ENCODE measurements at regions not wholly inside any gene's neighbourhood (a gene's known extent, or its start where the extent isn't known, plus 50 kb on each side); places are given as distances from the start of the nearest gene placed in this dataset.
"Not testable (repeated sequence)": the region's sequence is repeated elsewhere in the genome, so short reads cannot be mapped to it uniquely, and the experiment has no call there.

DNA sequence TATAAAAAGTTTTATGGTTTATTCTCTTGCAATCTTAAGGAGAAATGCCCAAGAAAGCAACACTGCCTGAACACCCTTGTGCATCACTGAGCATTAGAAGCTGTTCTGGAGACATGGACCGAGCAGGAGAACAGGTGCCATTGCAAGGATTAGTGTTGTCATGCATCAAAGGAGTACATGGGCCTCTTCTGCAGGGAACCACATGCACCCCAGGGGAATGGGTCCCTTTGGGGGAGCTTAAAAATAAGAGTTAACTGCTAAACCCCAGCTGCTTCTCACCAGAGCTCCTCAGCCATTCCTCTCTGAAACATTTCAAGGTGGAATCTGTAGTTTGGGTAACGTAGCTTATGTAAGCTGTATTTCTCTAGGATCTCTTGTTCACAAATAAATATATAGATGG, 353.0 kb upstream of the SLC7A11 start:
- Histone ChIP-seq H3K27me3 (ENCODE audit: control insufficient read depth, insufficient read depth, low read length) (no peaks in the 10 kb centered on the region), H3K36me3 (ENCODE audit: control insufficient read depth, insufficient read depth, low read length) (no peaks in the 10 kb centered on the region), H3K4me3 (ENCODE audit: low read depth, low read length) (no peak overlapping the region)
- TF ChIP-seq CTCF (IDR thresholded peaks at IDR 0.05; ENCODE audit: insufficient read depth, low read length, poor library complexity, severe bottlenecking), result no peak
- no peak for DNase-seq (ENCODE audit: low read depth)

DNA sequence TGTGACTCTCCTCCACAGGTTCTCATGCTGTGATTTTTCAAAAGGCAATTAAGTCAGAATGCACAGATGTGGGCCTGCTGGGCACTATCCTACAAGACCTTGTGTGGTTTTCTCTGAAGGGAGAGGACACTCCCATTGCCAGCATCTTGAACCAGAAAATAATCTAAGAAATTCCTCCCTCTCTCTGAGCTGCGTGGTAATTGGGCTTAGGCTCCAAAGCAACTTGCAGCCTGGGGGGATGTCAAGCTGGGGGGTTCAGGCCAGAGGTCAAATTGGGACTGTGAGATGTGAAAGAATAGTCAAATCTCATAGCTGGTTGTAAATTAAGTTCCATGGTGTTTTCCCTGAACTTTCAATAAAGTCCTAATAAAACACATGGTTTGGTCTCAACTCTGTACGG, 350.6 kb upstream of the SLC7A11 start:
- DNase-seq (ENCODE audit: low read depth), result no peak
- H3K36me3 ChIP-seq (ENCODE audit: control insufficient read depth, insufficient read depth, low read length), result no peaks in the 10 kb centered on the region
- no peak overlapping the region for H3K4me3 ChIP-seq (ENCODE audit: low read depth, low read length)
- no peak for TF ChIP-seq CTCF (IDR thresholded peaks at IDR 0.05; ENCODE audit: insufficient read depth, low read length, poor library complexity, severe bottlenecking)
- H3K27me3 ChIP-seq (ENCODE audit: control insufficient read depth, insufficient read depth, low read length), result no peaks in the 10 kb centered on the region

- no peak for TF ChIP-seq CTCF (IDR thresholded peaks at IDR 0.05; ENCODE audit: insufficient read depth, low read length, poor library complexity, severe bottlenecking)
- no peak for DNase-seq (ENCODE audit: low read depth)
- H3K27me3 ChIP-seq (ENCODE audit: control insufficient read depth, insufficient read depth, low read length), result no peaks in the 10 kb centered on the region
- H3K4me3 ChIP-seq (ENCODE audit: low read depth, low read length), result no peak overlapping the region
- no peaks in the 10 kb centered on the region for H3K36me3 ChIP-seq (ENCODE audit: control insufficient read depth, insufficient read depth, low read length)
Measured at GRCh38 chr4:138591808-138592207, 349.7 kb upstream of the SLC7A11 start.

- DNase-seq (ENCODE audit: low read depth), result no peak
- Histone ChIP-seq H3K27me3 (ENCODE audit: control insufficient read depth, insufficient read depth, low read length) (no peaks in the 10 kb centered on the region), H3K36me3 (ENCODE audit: control insufficient read depth, insufficient read depth, low read length) (no peaks in the 10 kb centered on the region), H3K4me3 (ENCODE audit: low read depth, low read length) (no peak overlapping the region)
- TF ChIP-seq CTCF (IDR thresholded peaks at IDR 0.05; ENCODE audit: insufficient read depth, low read length, poor library complexity, severe bottlenecking), result no peak
Measured at GRCh38 chr4:138588501-138588900, 346.4 kb upstream of the SLC7A11 start.

- no peaks in the 10 kb centered on the region for H3K27me3 ChIP-seq (ENCODE audit: control insufficient read depth, insufficient read depth, low read length)
- no peak overlapping the region for H3K4me3 ChIP-seq (ENCODE audit: low read depth, low read length)
- TF ChIP-seq CTCF (IDR thresholded peaks at IDR 0.05; ENCODE audit: insufficient read depth, low read length, poor library complexity, severe bottlenecking), result no peak
- no peak for DNase-seq (ENCODE audit: low read depth)
- H3K36me3 ChIP-seq (ENCODE audit: control insufficient read depth, insufficient read depth, low read length), result no peaks in the 10 kb centered on the region
Measured at GRCh38 chr4:138579146-138579545, 337.0 kb upstream of the SLC7A11 start.

DNA sequence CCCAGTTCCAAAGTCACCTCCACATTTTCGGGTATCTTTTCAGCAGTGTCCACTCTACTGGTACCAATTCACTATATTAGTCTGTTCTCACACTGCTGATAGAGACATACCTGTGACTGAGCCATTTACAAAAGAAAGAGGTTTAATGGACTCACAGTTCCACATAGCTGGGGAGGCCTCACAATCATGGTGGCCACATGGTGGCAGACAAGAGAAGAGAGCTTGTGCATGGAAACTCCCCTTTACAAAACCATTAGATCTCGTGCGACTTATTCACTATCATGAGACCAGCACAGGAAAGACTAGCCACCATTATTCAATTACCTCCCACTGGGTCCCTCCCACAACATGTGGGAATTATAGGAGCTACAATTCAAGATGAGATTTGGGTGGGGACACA, 335.7 kb upstream of the SLC7A11 start:
- DNase-seq (ENCODE audit: low read depth); H3K27me3 ChIP-seq (ENCODE audit: control insufficient read depth, insufficient read depth, low read length); H3K4me3 ChIP-seq (ENCODE audit: low read depth, low read length); H3K36me3 ChIP-seq (ENCODE audit: control insufficient read depth, insufficient read depth, low read length): not testable (repeated sequence)
